ENCODE measurements at regions not wholly inside any gene's neighbourhood (a gene's known extent, or its start where the extent isn't known, plus 50 kb on each side); places are given as distances from the start of the nearest gene placed in this dataset.

DNA sequence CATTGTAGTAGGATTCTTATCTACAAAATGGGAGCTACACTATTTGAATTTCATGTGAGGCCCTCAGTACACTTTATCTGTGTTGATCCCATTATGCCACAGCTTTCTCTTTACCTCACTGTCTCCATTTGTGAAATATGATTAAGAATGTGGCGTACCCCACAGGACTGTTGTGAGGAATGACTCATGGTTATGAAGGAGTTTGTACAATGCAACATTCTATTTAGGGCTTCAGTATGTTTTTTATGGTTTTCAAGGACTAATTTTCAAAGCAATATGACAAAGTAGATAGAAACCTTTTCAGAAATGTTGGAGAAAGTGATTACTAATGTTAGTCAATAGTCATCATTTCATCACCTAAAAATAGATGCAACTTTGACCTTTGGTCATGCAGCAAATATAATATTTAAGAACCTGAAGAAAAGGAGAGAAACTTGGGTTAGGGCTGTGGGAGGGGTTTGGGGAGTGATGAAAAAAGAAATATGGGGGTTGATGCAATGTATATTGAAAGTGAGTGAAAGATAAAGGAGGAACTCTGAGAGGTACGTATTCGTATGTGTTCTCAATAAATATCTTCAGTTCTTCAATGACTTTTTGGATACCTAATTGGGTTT lies 53.7 kb upstream of the PIP5K1B start (continued):
- no peak for TF ChIP-seq MXD4 (CRISPR knock-in tag; IDR thresholded peaks at IDR 0.05; ENCODE audit: borderline replicate concordance)
- no peak for TF ChIP-seq ATF3 (CRISPR knock-in tag; conservative IDR thresholded peaks at IDR 0.05)
- TF ChIP-seq ZMAT4 (CRISPR knock-in tag; IDR thresholded peaks at IDR 0.05), result no peak
- no peak for TF ChIP-seq SOX15 (CRISPR knock-in tag; IDR thresholded peaks at IDR 0.05)
- TF ChIP-seq ZNF232 (CRISPR knock-in tag; IDR thresholded peaks at IDR 0.05), result no peak
- no peak for TF ChIP-seq ZNF317 (CRISPR knock-in tag; IDR thresholded peaks at IDR 0.05; ENCODE audit: borderline replicate concordance, low read depth)
- TF ChIP-seq ETV6 (CRISPR knock-in tag; IDR thresholded peaks at IDR 0.05), result no peak
- TF ChIP-seq TEAD4 (CRISPR knock-in tag; IDR thresholded peaks at IDR 0.05), result no peak
- TF ChIP-seq ZNF423 (CRISPR knock-in tag; IDR thresholded peaks at IDR 0.05), result no peak
- TF ChIP-seq, protein P1, sequence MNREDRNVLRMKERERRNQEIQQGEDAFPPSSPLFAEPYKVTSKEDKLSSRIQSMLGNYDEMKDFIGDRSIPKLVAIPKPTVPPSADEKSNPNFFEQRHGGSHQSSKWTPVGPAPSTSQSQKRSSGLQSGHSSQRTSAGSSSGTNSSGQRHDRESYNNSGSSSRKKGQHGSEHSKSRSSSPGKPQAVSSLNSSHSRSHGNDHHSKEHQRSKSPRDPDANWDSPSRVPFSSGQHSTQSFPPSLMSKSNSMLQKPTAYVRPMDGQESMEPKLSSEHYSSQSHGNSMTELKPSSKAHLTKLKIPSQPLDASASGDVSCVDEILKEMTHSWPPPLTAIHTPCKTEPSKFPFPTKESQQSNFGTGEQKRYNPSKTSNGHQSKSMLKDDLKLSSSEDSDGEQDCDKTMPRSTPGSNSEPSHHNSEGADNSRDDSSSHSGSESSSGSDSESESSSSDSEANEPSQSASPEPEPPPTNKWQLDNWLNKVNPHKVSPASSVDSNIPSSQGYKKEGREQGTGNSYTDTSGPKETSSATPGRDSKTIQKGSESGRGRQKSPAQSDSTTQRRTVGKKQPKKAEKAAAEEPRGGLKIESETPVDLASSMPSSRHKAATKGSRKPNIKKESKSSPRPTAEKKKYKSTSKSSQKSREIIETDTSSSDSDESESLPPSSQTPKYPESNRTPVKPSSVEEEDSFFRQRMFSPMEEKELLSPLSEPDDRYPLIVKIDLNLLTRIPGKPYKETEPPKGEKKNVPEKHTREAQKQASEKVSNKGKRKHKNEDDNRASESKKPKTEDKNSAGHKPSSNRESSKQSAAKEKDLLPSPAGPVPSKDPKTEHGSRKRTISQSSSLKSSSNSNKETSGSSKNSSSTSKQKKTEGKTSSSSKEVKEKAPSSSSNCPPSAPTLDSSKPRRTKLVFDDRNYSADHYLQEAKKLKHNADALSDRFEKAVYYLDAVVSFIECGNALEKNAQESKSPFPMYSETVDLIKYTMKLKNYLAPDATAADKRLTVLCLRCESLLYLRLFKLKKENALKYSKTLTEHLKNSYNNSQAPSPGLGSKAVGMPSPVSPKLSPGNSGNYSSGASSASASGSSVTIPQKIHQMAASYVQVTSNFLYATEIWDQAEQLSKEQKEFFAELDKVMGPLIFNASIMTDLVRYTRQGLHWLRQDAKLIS (CRISPR knock-in tag; IDR thresholded peaks at IDR 0.05; ENCODE audit: borderline replicate concordance), result no peak
- TF ChIP-seq, protein P2, sequence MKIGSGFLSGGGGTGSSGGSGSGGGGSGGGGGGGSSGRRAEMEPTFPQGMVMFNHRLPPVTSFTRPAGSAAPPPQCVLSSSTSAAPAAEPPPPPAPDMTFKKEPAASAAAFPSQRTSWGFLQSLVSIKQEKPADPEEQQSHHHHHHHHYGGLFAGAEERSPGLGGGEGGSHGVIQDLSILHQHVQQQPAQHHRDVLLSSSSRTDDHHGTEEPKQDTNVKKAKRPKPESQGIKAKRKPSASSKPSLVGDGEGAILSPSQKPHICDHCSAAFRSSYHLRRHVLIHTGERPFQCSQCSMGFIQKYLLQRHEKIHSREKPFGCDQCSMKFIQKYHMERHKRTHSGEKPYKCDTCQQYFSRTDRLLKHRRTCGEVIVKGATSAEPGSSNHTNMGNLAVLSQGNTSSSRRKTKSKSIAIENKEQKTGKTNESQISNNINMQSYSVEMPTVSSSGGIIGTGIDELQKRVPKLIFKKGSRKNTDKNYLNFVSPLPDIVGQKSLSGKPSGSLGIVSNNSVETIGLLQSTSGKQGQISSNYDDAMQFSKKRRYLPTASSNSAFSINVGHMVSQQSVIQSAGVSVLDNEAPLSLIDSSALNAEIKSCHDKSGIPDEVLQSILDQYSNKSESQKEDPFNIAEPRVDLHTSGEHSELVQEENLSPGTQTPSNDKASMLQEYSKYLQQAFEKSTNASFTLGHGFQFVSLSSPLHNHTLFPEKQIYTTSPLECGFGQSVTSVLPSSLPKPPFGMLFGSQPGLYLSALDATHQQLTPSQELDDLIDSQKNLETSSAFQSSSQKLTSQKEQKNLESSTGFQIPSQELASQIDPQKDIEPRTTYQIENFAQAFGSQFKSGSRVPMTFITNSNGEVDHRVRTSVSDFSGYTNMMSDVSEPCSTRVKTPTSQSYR (CRISPR knock-in tag; IDR thresholded peaks at IDR 0.05), result no peak
- no peak for TF ChIP-seq SP1 (CRISPR knock-in tag; conservative IDR thresholded peaks at IDR 0.05)
- TF ChIP-seq, protein P3, sequence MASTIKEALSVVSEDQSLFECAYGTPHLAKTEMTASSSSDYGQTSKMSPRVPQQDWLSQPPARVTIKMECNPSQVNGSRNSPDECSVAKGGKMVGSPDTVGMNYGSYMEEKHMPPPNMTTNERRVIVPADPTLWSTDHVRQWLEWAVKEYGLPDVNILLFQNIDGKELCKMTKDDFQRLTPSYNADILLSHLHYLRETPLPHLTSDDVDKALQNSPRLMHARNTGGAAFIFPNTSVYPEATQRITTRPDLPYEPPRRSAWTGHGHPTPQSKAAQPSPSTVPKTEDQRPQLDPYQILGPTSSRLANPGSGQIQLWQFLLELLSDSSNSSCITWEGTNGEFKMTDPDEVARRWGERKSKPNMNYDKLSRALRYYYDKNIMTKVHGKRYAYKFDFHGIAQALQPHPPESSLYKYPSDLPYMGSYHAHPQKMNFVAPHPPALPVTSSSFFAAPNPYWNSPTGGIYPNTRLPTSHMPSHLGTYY (CRISPR knock-in tag; IDR thresholded peaks at IDR 0.05), result no peak
- TF ChIP-seq ATF1 (CRISPR knock-in tag; IDR thresholded peaks at IDR 0.05), result no peak

DNA sequence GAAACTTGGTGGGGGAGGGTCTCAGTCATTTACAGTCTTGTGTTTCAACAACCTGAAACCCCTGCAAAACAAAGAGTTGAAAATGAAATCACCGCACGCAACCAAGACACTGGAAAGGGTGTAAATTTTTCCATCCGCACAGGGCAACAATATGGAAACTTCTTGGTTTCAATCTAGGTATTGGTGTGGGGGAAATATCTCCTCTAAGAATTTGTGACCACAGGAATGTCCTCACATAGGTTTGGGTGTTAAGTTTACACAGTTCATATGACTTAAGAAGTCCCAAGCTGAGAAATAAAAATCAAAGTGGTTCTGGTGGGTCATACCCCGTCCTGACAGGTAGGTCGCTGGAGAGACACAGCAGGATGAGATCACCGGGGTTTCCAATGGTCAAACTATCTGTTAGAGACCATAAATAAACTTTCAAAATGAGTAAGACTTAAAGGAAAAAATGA lies 51.9 kb upstream of the PIP5K1B start:
- DNase-seq (ENCODE audit: low spot score), result no peak
- Mint-ChIP-seq H3K4me3 (no peak overlapping the region), H3K36me3 (no peaks in the 10 kb centered on the region), H3K4me1 (no peaks in the 10 kb centered on the region), H3K9me3 (peaks cover 5% of the 10 kb centered on the region), H3K27me3 (ENCODE audit: low read depth) (no peaks in the 10 kb centered on the region; the same call in 1 of the 2 replicates), H3K27ac (no peak overlapping the region)
- no peak for ATAC-seq
- POLR2A ChIA-PET, result no interaction called here
- CTCF ChIA-PET, result no interaction called here
- TF ChIP-seq E2F4 (CRISPR knock-in tag; IDR thresholded peaks at IDR 0.05; ENCODE audit: borderline replicate concordance, low read depth), result no peak
- no peak for TF ChIP-seq ARID4B (CRISPR knock-in tag; IDR thresholded peaks at IDR 0.05; ENCODE audit: borderline replicate concordance)
- TF ChIP-seq, protein P4, sequence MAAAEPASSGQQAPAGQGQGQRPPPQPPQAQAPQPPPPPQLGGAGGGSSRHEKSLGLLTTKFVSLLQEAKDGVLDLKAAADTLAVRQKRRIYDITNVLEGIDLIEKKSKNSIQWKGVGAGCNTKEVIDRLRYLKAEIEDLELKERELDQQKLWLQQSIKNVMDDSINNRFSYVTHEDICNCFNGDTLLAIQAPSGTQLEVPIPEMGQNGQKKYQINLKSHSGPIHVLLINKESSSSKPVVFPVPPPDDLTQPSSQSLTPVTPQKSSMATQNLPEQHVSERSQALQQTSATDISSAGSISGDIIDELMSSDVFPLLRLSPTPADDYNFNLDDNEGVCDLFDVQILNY (CRISPR knock-in tag; IDR thresholded peaks at IDR 0.05), result no peak
- TF ChIP-seq JUN (CRISPR knock-in tag; IDR thresholded peaks at IDR 0.05), result no peak
- TF ChIP-seq, protein P5, sequence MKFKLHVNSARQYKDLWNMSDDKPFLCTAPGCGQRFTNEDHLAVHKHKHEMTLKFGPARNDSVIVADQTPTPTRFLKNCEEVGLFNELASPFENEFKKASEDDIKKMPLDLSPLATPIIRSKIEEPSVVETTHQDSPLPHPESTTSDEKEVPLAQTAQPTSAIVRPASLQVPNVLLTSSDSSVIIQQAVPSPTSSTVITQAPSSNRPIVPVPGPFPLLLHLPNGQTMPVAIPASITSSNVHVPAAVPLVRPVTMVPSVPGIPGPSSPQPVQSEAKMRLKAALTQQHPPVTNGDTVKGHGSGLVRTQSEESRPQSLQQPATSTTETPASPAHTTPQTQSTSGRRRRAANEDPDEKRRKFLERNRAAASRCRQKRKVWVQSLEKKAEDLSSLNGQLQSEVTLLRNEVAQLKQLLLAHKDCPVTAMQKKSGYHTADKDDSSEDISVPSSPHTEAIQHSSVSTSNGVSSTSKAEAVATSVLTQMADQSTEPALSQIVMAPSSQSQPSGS (CRISPR knock-in tag; IDR thresholded peaks at IDR 0.05; ENCODE audit: borderline replicate concordance, low read depth), result no peak

Data from WTC11 (cell line).